ENCODE measurements at regions not wholly inside any gene's neighbourhood (a gene's known extent, or its start where the extent isn't known, plus 50 kb on each side); places are given as distances from the start of the nearest gene placed in this dataset.

- H3K4me1 Mint-ChIP-seq, result peaks cover 35% of the 10 kb centered on the region
- H3K27ac Mint-ChIP-seq, result peak overlapping the region in 1 of 3 experiments; percentile 62
- H3K4me3 Mint-ChIP-seq, result no peak overlapping the region
- H3K36me3 Mint-ChIP-seq (ENCODE audit: low read depth), result no peaks in the 10 kb centered on the region
- no peaks in the 10 kb centered on the region for H3K27me3 Mint-ChIP-seq (ENCODE audit: low read depth)
- TF ChIP-seq CTCF (IDR thresholded peaks at IDR 0.05; ENCODE audit: unreplicated experiment in 3 of 3), result no peak
- peaks cover 8% of the 10 kb centered on the region for H3K9me3 Mint-ChIP-seq
Measured at GRCh38 chr1:67894981-67895735, 61.9 kb upstream of the GNG12 start.

DNA sequence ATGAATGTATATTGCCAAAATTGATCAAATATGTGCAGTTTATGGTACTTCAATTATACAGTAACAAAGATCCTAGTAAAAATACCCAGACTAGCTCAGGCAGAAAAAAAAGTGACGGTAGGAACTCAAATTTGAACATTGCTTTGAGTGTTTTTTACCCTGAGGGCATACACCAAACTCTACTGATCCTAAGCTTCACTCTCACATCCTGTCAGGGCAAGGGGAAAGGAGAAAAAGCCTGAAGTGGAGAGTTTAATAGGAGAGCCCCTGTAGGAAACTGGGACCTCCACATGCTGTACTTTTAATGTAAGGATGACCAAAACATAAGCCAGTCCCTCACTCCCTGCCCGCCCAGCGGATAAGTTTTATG, 59.8 kb upstream of the GNG12 start:
- H3K27me3 Mint-ChIP-seq (ENCODE audit: low read depth), result no peaks in the 10 kb centered on the region
- no peak for TF ChIP-seq CTCF (IDR thresholded peaks at IDR 0.05; ENCODE audit: unreplicated experiment in 3 of 3)
- peaks cover 44% of the 10 kb centered on the region for H3K4me1 Mint-ChIP-seq
- peak overlapping the region in 2 of 3 experiments; percentile 75 to 85 for H3K27ac Mint-ChIP-seq
- H3K9me3 Mint-ChIP-seq, result no peaks in the 10 kb centered on the region
- no peak overlapping the region for H3K4me3 Mint-ChIP-seq
- no peaks in the 10 kb centered on the region for H3K36me3 Mint-ChIP-seq (ENCODE audit: low read depth)

- H3K4me3 Mint-ChIP-seq, result no peak overlapping the region
Measured at GRCh38 chr1:67892476-67893125, 59.3 kb upstream of the GNG12 start.

GRCh38 chr1:67890857-67891256, 57.6 kb upstream of the GNG12 start:
- no peaks in the 10 kb centered on the region for H3K9me3 Mint-ChIP-seq
- H3K4me1 Mint-ChIP-seq, result peaks cover 38% of the 10 kb centered on the region
- no peaks in the 10 kb centered on the region for H3K36me3 Mint-ChIP-seq (ENCODE audit: low read depth)
- TF ChIP-seq CTCF (IDR thresholded peaks at IDR 0.05; ENCODE audit: unreplicated experiment in 3 of 3), result no peak
- peak overlapping the region in 2 of 3 experiments; percentile 75 to 85 for H3K27ac Mint-ChIP-seq
- H3K27me3 Mint-ChIP-seq (ENCODE audit: low read depth), result no peaks in the 10 kb centered on the region
- no peak overlapping the region for H3K4me3 Mint-ChIP-seq

More at GRCh38 chr1:67892476-67893125, 59.3 kb upstream of the GNG12 start:
- no peak for TF ChIP-seq CTCF (IDR thresholded peaks at IDR 0.05; ENCODE audit: unreplicated experiment in 3 of 3)
- Mint-ChIP-seq H3K36me3 (ENCODE audit: low read depth) (no peaks in the 10 kb centered on the region), H3K27me3 (ENCODE audit: low read depth) (no peaks in the 10 kb centered on the region), H3K9me3 (no peaks in the 10 kb centered on the region), H3K4me1 (peaks cover 39% of the 10 kb centered on the region), H3K27ac (peak overlapping the region in 2 of 3 experiments; percentile 75 to 85)

GRCh38 chr1:67889953-67890567, 56.8 kb upstream of the GNG12 start:
- no peaks in the 10 kb centered on the region for H3K36me3 Mint-ChIP-seq (ENCODE audit: low read depth)

More at GRCh38 chr1:67889953-67890567, 56.8 kb upstream of the GNG12 start:
- H3K9me3 Mint-ChIP-seq, result no peaks in the 10 kb centered on the region
- no peaks in the 10 kb centered on the region for H3K27me3 Mint-ChIP-seq (ENCODE audit: low read depth)
- H3K4me3 Mint-ChIP-seq, result no peak overlapping the region
- no peak for TF ChIP-seq CTCF (IDR thresholded peaks at IDR 0.05; ENCODE audit: unreplicated experiment in 3 of 3)
- peaks cover 38% of the 10 kb centered on the region for H3K4me1 Mint-ChIP-seq
- peak overlapping the region; percentile 1 to 85 (median 8) for H3K27ac Mint-ChIP-seq
